ENCODE measurements at regions not wholly inside any gene's neighbourhood (a gene's known extent, or its start where the extent isn't known, plus 50 kb on each side); places are given as distances from the start of the nearest gene placed in this dataset.

- no peak for DNase-seq
- H3K36me3 ChIP-seq = no peaks in the 10 kb centered on the region
- no peak for TF ChIP-seq CTCF (IDR thresholded peaks at IDR 0.05; ENCODE audit: low read depth, low read length)
- H3K9me3 ChIP-seq = no peaks in the 10 kb centered on the region
- H3K4me3 ChIP-seq (ENCODE audit: low read depth, low read length) = no peak overlapping the region
- no peaks in the 10 kb centered on the region for H3K4me1 ChIP-seq
- 0 out of 2 replicates have a peak, but pooled peaks cover 3% of the 10 kb centered on the region for H3K27me3 ChIP-seq
Observed at GRCh38 chr15:55017635-55018034, 179.1 kb downstream of the RSL24D1 start.

DNA sequence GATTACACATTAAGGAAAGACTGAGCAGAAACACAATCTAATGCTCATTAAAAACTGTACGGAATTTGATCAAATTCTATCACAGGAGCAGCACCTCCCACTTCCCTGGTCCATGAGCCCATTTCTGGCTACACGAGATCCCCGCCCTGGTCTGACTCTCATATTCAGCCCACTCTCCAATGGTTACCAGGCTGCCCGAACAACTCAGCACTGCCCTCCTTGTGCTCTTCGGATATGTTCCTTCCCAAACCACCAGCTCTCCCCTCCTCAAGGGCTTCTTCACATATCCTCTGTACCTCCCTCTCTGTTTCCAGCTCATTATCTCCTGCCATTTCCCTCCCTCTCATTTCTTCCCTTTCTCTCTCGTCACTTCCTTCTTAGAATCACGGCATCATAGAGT is 180.5 kb downstream of the RSL24D1 start:
- Histone ChIP-seq H3K36me3 (no peaks in the 10 kb centered on the region), H3K4me1 (no peaks in the 10 kb centered on the region), H3K4me3 (ENCODE audit: low read depth, low read length) (no peak overlapping the region), H3K27me3 (0 out of 2 replicates have a peak, but pooled peaks cover 3% of the 10 kb centered on the region), H3K9me3 (no peaks in the 10 kb centered on the region)
- no peak for DNase-seq
- TF ChIP-seq CTCF (IDR thresholded peaks at IDR 0.05; ENCODE audit: low read depth, low read length) = no peak

GRCh38 chr15:55015093-55015445 is 181.7 kb downstream of the RSL24D1 start:
- peaks cover 3% of the 10 kb centered on the region; the same call in 1 of the 2 replicates for H3K27me3 ChIP-seq
- H3K4me1 ChIP-seq = no peaks in the 10 kb centered on the region
- no peaks in the 10 kb centered on the region for H3K9me3 ChIP-seq
- no peaks in the 10 kb centered on the region for H3K36me3 ChIP-seq
- TF ChIP-seq CTCF (IDR thresholded peaks at IDR 0.05; ENCODE audit: low read depth, low read length) = no peak
- H3K4me3 ChIP-seq (ENCODE audit: low read depth, low read length) = no peak overlapping the region
- no peak for DNase-seq

DNA sequence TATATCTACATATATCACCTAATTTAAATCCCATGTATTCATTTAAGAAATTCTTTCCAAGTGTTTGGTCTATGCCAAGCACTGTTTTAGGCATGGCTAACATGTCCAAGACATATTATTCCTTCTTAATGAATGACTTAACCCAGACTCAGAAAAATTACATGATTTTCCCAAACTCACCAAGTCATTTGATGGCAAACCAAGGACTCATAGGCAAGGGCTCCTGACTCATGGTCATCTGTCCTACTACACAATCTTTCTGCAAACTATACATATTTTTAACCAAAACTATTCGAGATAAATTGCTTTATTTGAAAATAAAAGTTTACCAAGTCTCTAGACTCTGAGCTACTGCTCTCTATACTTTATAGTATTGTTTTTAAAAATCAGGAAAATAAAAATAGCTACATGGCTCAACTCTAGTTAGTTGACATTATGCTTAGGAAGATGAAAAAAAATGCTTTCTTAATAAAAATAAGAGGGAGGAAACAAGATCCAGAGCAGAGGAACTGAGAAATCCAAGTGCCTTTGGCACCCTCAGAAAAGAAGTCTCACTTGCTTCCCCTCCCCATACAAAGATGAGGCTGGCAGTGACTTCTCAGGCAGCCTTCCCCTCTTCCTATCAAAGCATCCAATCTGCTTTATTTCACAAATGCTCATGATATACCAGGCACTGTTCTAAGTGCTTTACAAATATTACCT is 182.2 kb downstream of the RSL24D1 start:
- TF ChIP-seq CTCF (IDR thresholded peaks at IDR 0.05; ENCODE audit: low read depth, low read length) = no peak
- Histone ChIP-seq H3K36me3 (no peaks in the 10 kb centered on the region), H3K4me3 (ENCODE audit: low read depth, low read length) (no peak overlapping the region), H3K27me3 (peaks cover 3% of the 10 kb centered on the region; the same call in 1 of the 2 replicates), H3K9me3 (no peaks in the 10 kb centered on the region), H3K4me1 (no peaks in the 10 kb centered on the region)
- DNase-seq = no peak

DNA sequence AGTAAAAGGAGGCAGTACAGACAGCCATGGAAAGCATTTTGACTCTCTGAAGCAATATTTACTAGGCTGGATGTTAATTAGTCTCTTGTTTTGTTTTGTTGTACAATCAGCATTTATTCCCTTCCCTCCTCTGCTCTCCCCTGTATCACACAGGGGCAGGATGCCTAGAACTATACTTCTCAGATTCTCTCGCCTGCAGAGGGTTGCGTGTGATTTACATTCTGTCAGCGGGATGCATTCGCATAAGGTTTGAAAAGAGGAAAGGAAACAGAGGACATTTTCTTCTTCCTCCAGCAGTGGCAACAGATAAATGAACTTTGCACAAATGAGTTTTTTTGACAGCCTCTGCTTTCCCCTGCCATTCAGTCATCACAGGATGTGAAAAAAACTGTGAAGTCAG is 188.3 kb downstream of the RSL24D1 start:
- H3K4me1 ChIP-seq = no peaks in the 10 kb centered on the region
- H3K9me3 ChIP-seq = no peaks in the 10 kb centered on the region
- no peaks in the 10 kb centered on the region; the same call in 1 of the 2 replicates for H3K27me3 ChIP-seq
- H3K4me3 ChIP-seq (ENCODE audit: low read depth, low read length) = no peak overlapping the region
- no peaks in the 10 kb centered on the region for H3K36me3 ChIP-seq
- DNase-seq = no peak
- TF ChIP-seq CTCF (IDR thresholded peaks at IDR 0.05; ENCODE audit: low read depth, low read length) = no peak

GRCh38 chr15:55007561-55007960 is 189.2 kb downstream of the RSL24D1 start:
- H3K27me3 ChIP-seq = no peaks in the 10 kb centered on the region; the same call in 1 of the 2 replicates
- H3K4me1 ChIP-seq = no peaks in the 10 kb centered on the region
- H3K9me3 ChIP-seq = no peaks in the 10 kb centered on the region
- TF ChIP-seq CTCF (IDR thresholded peaks at IDR 0.05; ENCODE audit: low read depth, low read length) = no peak
- no peak overlapping the region for H3K4me3 ChIP-seq (ENCODE audit: low read depth, low read length)
- no peak for DNase-seq
- no peaks in the 10 kb centered on the region for H3K36me3 ChIP-seq
